IMR-90 (cell line): ENCODE measurements at regions not wholly inside any gene's neighbourhood (a gene's known extent, or its start where the extent isn't known, plus 50 kb on each side); places are given as distances from the start of the nearest gene placed in this dataset.
A peak's percentile ranks its signal among the peaks of the same experiment; 100 is the strongest.

Experiments
- ATAC-seq: fragments of 200-7000 bp; cut with Tn5 transposase; 2 replicates; pipeline ENCODE4 v1.9.1; 2020; ENCODE audit warnings: low read depth, mild to moderate bottlenecking, moderate library complexity
- BruUV-seq: library from RNA; stranded (reverse); fragments of 400-500 nt; replicated peaks from 2 replicates; lab custom pipeline; 2021; lab: Mats Ljungman, UMichigan
- CTCF ChIA-PET: fragments of 300-600 bp; formaldehyde crosslinking; extraction: SDS; loops from one replicate; lab custom pipeline; 2021; ENCODE audit warnings: antibody characterized with exemption; lab: Yijun Ruan, JAX
- POLR2A ChIA-PET: fragments of 300-600 bp; sonication (Branson Sonifier 250); formaldehyde crosslinking; loops from one replicate; lab custom pipeline; 2022; ENCODE audit warnings: antibody characterized with exemption; ENCODE audit not compliant: unreplicated experiment; lab: Charles Lee
- DNase-seq: peaks from one replicate; pipeline ENCODE4 v3.0.0; 2013
- H2AFZ ChIP-seq: replicated peaks from 2 replicates; pipeline ENCODE3; 2013; ENCODE audit warnings: low read length, mild to moderate bottlenecking; ENCODE audit not compliant: poor library complexity
- H2AK5ac ChIP-seq: 2 replicates; pipeline ENCODE4 v1.6.1; 2013; ENCODE audit warnings: low read depth, low read length, inconsistent platforms
- H2AK9ac ChIP-seq: replicated peaks from 2 replicates; pipeline ENCODE3; 2013; ENCODE audit warnings: mild to moderate bottlenecking, low read depth, low read length, moderate library complexity; ENCODE audit not compliant: poor library complexity
- H2BK120ac ChIP-seq: 2 replicates; pipeline ENCODE4 v1.6.1; 2013; ENCODE audit warnings: low read depth, low read length, inconsistent platforms
- H2BK15ac ChIP-seq: 3 replicates; pipeline ENCODE4 v1.6.1; 2013; ENCODE audit warnings: low read depth, low read length, inconsistent platforms
- H2BK20ac ChIP-seq: 2 replicates; pipeline ENCODE4 v1.6.1; 2013; ENCODE audit warnings: low read depth, mild to moderate bottlenecking, inconsistent platforms, low read length, moderate library complexity
- H2BK5ac ChIP-seq: 2 replicates; pipeline ENCODE4 v1.6.1; 2013; ENCODE audit warnings: mild to moderate bottlenecking, low read depth, low read length, inconsistent platforms; ENCODE audit not compliant: poor library complexity, severe bottlenecking
- H3K14ac ChIP-seq: replicated peaks from 2 replicates; pipeline ENCODE4 v1.6.1; 2013; ENCODE audit warnings: low read depth, low read length, inconsistent platforms
- H3K18ac ChIP-seq: 2 replicates; pipeline ENCODE4 v1.6.1; 2013; ENCODE audit warnings: low read depth, low read length, control low read depth
- H3K23ac ChIP-seq: 2 replicates; pipeline ENCODE4 v1.6.1; 2013; ENCODE audit warnings: low read depth, low read length, inconsistent platforms
- H3K27ac ChIP-seq: 2 replicates; pipeline ENCODE4 v1.5.1; 2013; ENCODE audit warnings: mild to moderate bottlenecking, control low read depth, low read length; ENCODE audit not compliant: insufficient read depth
- H3K27me3 ChIP-seq: 2 replicates; pipeline ENCODE4 v1.6.1; 2013; ENCODE audit warnings: low read length; ENCODE audit not compliant: control insufficient read depth, insufficient read depth
- H3K36me3 ChIP-seq: 2 replicates; pipeline ENCODE4 v1.6.1; 2013; ENCODE audit warnings: low read length, mixed read lengths; ENCODE audit not compliant: control insufficient read depth, insufficient read depth
- H3K4ac ChIP-seq: 2 replicates; pipeline ENCODE4 v1.6.1; 2013; ENCODE audit warnings: low read depth, low read length, inconsistent platforms
- H3K4me1 ChIP-seq: 2 replicates; pipeline ENCODE4 v1.6.1; 2013; ENCODE audit warnings: low read length, mixed read lengths; ENCODE audit not compliant: control insufficient read depth, insufficient read depth
- H3K4me2 ChIP-seq: 2 replicates; pipeline ENCODE4 v1.6.1; 2013; ENCODE audit warnings: low read depth, mild to moderate bottlenecking, control low read depth, low read length, moderate library complexity
- H3K4me3 ChIP-seq: 2 replicates; pipeline ENCODE4 v1.5.1; 2013; ENCODE audit warnings: low read depth, mild to moderate bottlenecking, control low read depth, low read length, moderate library complexity; ENCODE audit not compliant: insufficient read depth
- H3K56ac ChIP-seq: 2 replicates; pipeline ENCODE4 v1.6.1; 2013; ENCODE audit warnings: low read length, inconsistent platforms; ENCODE audit not compliant: insufficient read depth; ENCODE audit errors: extremely low read depth
- H3K79me1 ChIP-seq, 2 experiments: 2 replicates each; pipeline ENCODE4 v1.6.1; 2013; ENCODE audit warnings: low read length in 2 of 2, inconsistent platforms in 1 of 2, low read depth in 1 of 2
- H3K9ac ChIP-seq: 2 replicates; pipeline ENCODE4 v1.6.1; 2013; ENCODE audit warnings: low read depth, low read length, control low read depth
- H3K9me1 ChIP-seq: 2 replicates; pipeline ENCODE4 v1.6.1; 2013; ENCODE audit warnings: low read length, inconsistent platforms; ENCODE audit not compliant: insufficient read depth
- H3K9me3 ChIP-seq: 2 replicates; pipeline ENCODE4 v1.6.1; 2013; ENCODE audit warnings: low read length; ENCODE audit not compliant: control insufficient read depth, insufficient read depth
- H4K20me1 ChIP-seq: 2 replicates; pipeline ENCODE4 v1.6.1; 2013; ENCODE audit warnings: low read length, inconsistent platforms; ENCODE audit not compliant: insufficient read depth
- H4K5ac ChIP-seq: 2 replicates; pipeline ENCODE4 v1.6.1; 2013; ENCODE audit warnings: mild to moderate bottlenecking, low read depth, low read length, control low read depth
- H4K8ac ChIP-seq, 2 experiments: 2 replicates each; pipeline ENCODE4 v1.6.1; 2013; ENCODE audit warnings: low read depth in 2 of 2, low read length in 2 of 2, control low read depth in 1 of 2, inconsistent platforms in 1 of 2
- H4K91ac ChIP-seq: 2 replicates; pipeline ENCODE4 v1.6.1; 2013; ENCODE audit warnings: low read depth, low read length, inconsistent platforms; ENCODE audit not compliant: insufficient read depth
- BHLHE40 ChIP-seq: fragments of 150-350 bp; IDR thresholded peaks from 2 replicates; pipeline ENCODE4 v1.6.1; 2016; ENCODE audit warnings: mild to moderate bottlenecking, low read depth, low read length
- CEBPB ChIP-seq: IDR thresholded peaks from 2 replicates; pipeline ENCODE4 v1.6.1; 2012; ENCODE audit warnings: low read depth, low read length, improper control_type of control experiment
- CHD1 ChIP-seq: IDR thresholded peaks from 2 replicates; pipeline ENCODE4 v1.6.1; 2012; ENCODE audit warnings: low read depth, low read length, improper control_type of control experiment
- FOS ChIP-seq: fragments of 150-350 bp; IDR thresholded peaks from 2 replicates; pipeline ENCODE4 v1.6.1; 2016; ENCODE audit warnings: low read depth, low read length
- MAFK ChIP-seq: IDR thresholded peaks from 2 replicates; pipeline ENCODE4 v1.6.1; 2012; ENCODE audit warnings: low read depth, low read length, improper control_type of control experiment
- MAZ ChIP-seq: IDR thresholded peaks from 2 replicates; pipeline ENCODE4 v1.6.1; 2012; ENCODE audit warnings: low read depth, mild to moderate bottlenecking, low read length, improper control_type of control experiment, moderate library complexity, borderline replicate concordance
- MXI1 ChIP-seq: IDR thresholded peaks from 2 replicates; pipeline ENCODE4 v1.6.1; 2012; ENCODE audit warnings: low read depth, mild to moderate bottlenecking, low read length, moderate library complexity, borderline replicate concordance
- USF2 ChIP-seq: fragments of 150-350 bp; IDR thresholded peaks from 2 replicates; pipeline ENCODE4 v1.6.1; 2017; ENCODE audit warnings: mild to moderate bottlenecking, antibody characterized with exemption, low read length, low read depth
- WGBS, 2 experiments: methylation state at CpG; one replicate each; pipeline versions ENCODE4 v1.1.5 to v1.1.7; 2013; ENCODE audit warnings: missing lambda C conversion rate in 2 of 2; ENCODE audit not compliant: insufficient read length in 1 of 2; ENCODE audit errors: extremely low coverage in 2 of 2; 5-methylcytosine and 5-hydroxymethylcytosine counted together
- dilution Hi-C: fragments of 300-500 bp; cut with HindIII; formaldehyde crosslinking; loops from one replicate; pipeline ENCODE4 v1.14.3; 2018; ENCODE audit warnings: low sequenced_read_pairs; ENCODE audit not compliant: unreplicated experiment
- in situ Hi-C: fragments of 300-500 bp; cut with MboI; formaldehyde crosslinking; loops from 3 replicates; pipeline ENCODE4 v1.14.3; 2019; ENCODE audit warnings: low sequenced_read_pairs, inconsistent platforms, mixed read lengths
- intact Hi-C: fragments of 100-400 bp; cut with micrococcal nuclease; formaldehyde crosslinking; loops from 2 replicates; pipeline ENCODE4 v1.10.0; 2022

GRCh38 chr3:159380891-159381290, 579.0 kb downstream of the MFSD1 start:
- no CpG with 5 or more reads among the region's 4 CpGs for WGBS, 2 experiments
- H3K36me3 ChIP-seq = no peaks in the 10 kb centered on the region
- dilution Hi-C loops = no loop called here

More at GRCh38 chr3:159380891-159381290, 579.0 kb downstream of the MFSD1 start:
- H3K4me2 ChIP-seq = no peak overlapping the region
- no peaks in the 10 kb centered on the region for H3K27me3 ChIP-seq
- H3K14ac ChIP-seq = no peak overlapping the region
- no peak overlapping the region for H2BK20ac ChIP-seq
- BruUV-seq = no TSS peak
- ATAC-seq = no peak
- CTCF ChIA-PET = interaction anchor here (0.8 kb wide), 1 partner anchor 26 kb away, joined by 3 read pairs; no protein-coding TSS in a partner anchor
- H3K23ac ChIP-seq = no peak overlapping the region
- H3K79me1 ChIP-seq = no peaks in the 10 kb centered on the region
- H4K5ac ChIP-seq = no peak overlapping the region
- no peak overlapping the region for H2BK120ac ChIP-seq
- no peak overlapping the region for H3K56ac ChIP-seq
- H3K18ac ChIP-seq = no peak overlapping the region
- no peak overlapping the region for H3K9ac ChIP-seq
- H4K20me1 ChIP-seq = no peaks in the 10 kb centered on the region
- H4K8ac ChIP-seq = no peak overlapping the region
- H3K4me3 ChIP-seq = no peak overlapping the region
- TF ChIP-seq MAFK (no peak), FOS (no peak), USF2 (no peak), BHLHE40 (no peak), MXI1 (no peak), CHD1 (no peak), CEBPB (0 out of 2 replicates have a peak, but pooled peaks have one; percentile 23), MAZ (no peak)
- DNase-seq = no peak
- no peaks in the 10 kb centered on the region for H3K4me1 ChIP-seq
- H3K27ac ChIP-seq = no peak overlapping the region
- intact Hi-C loops (no loop called here), in situ Hi-C loops (no loop called here)
- no peaks in the 10 kb centered on the region for H3K9me3 ChIP-seq
- H2AFZ ChIP-seq = no peak overlapping the region
- no peak overlapping the region for H3K4ac ChIP-seq
- H4K91ac ChIP-seq = no peak overlapping the region
- no peak overlapping the region for H2BK5ac ChIP-seq
- no peak overlapping the region for H2AK9ac ChIP-seq
- no peaks in the 10 kb centered on the region for H3K9me1 ChIP-seq
- no peak overlapping the region for H2AK5ac ChIP-seq
- H2BK15ac ChIP-seq = no peak overlapping the region
- POLR2A ChIA-PET = no interaction called here
